MM.1S (cell line): ENCODE measurements at regions not wholly inside any gene's neighbourhood (a gene's known extent, or its start where the extent isn't known, plus 50 kb on each side); places are given as distances from the start of the nearest gene placed in this dataset.

Experiments
- DNase-seq: peaks from one replicate; pipeline ENCODE4 v3.0.0-alpha.2; 2015
- H2AFZ ChIP-seq: fragments of 300-600 bp; sonication (generic); 2 replicates; pipeline ENCODE4 v1.6.0; 2016; ENCODE audit warnings: antibody characterized with exemption, low read length
- H3F3A ChIP-seq: fragments of 300-600 bp; sonication (generic); 2 replicates; pipeline ENCODE4 v1.6.1; 2016; ENCODE audit warnings: mild to moderate bottlenecking, antibody characterized with exemption, low read length, moderate library complexity, mixed read lengths; ENCODE audit not compliant: insufficient read depth
- H3K27ac ChIP-seq: fragments of 300-600 bp; sonication (generic); 2 replicates; pipeline ENCODE4 v1.5.1; 2016; ENCODE audit warnings: mild to moderate bottlenecking, low read length
- H3K27me3 ChIP-seq: fragments of 300-600 bp; sonication (generic); replicated peaks from 2 replicates; pipeline ENCODE4 v1.6.0; 2016; ENCODE audit warnings: low read length; ENCODE audit not compliant: insufficient read depth
- H3K36me3 ChIP-seq: fragments of 300-600 bp; sonication (generic); replicated peaks from 2 replicates; pipeline ENCODE4 v1.6.1; 2016; ENCODE audit warnings: mild to moderate bottlenecking, low read length, mixed read lengths; ENCODE audit not compliant: insufficient read depth
- H3K4me1 ChIP-seq: fragments of 300-600 bp; sonication (generic); 2 replicates; pipeline ENCODE4 v1.6.1; 2016; ENCODE audit warnings: low read length, mixed read lengths
- H3K4me2 ChIP-seq: fragments of 300-600 bp; sonication (generic); 2 replicates; pipeline ENCODE4 v1.6.0; 2016; ENCODE audit warnings: low read depth, low read length
- H3K4me3 ChIP-seq: fragments of 300-600 bp; sonication (generic); 2 replicates; pipeline ENCODE4 v1.5.1; 2016; ENCODE audit warnings: low read length, mixed read lengths
- H3K79me2 ChIP-seq: fragments of 300-600 bp; sonication (generic); 2 replicates; pipeline ENCODE4 v1.6.1; 2016; ENCODE audit warnings: mixed run types, low read length, mixed read lengths
- H3K9ac ChIP-seq: fragments of 300-600 bp; sonication (generic); 2 replicates; pipeline ENCODE4 v1.6.1; 2016; ENCODE audit warnings: low read length, mixed read lengths
- H3K9me2 ChIP-seq: fragments of 300-600 bp; sonication (generic); replicated peaks from 2 replicates; pipeline ENCODE4 v1.6.1; 2016; ENCODE audit warnings: mild to moderate bottlenecking, low read length, mixed read lengths; ENCODE audit not compliant: insufficient read depth
- H3K9me3 ChIP-seq: fragments of 300-600 bp; sonication (generic); replicated peaks from 2 replicates; pipeline ENCODE4 v1.6.1; 2016; ENCODE audit warnings: mild to moderate bottlenecking, low read length, mixed read lengths; ENCODE audit not compliant: insufficient read depth
- H4K20me1 ChIP-seq: fragments of 300-600 bp; sonication (generic); 2 replicates; pipeline ENCODE4 v1.6.1; 2016; ENCODE audit warnings: mild to moderate bottlenecking, low read length, moderate library complexity, mixed read lengths; ENCODE audit not compliant: insufficient read depth
- CTCF ChIP-seq: fragments of 300-600 bp; sonication (generic); IDR thresholded peaks from 2 replicates; pipeline ENCODE4 v1.5.1; 2016; ENCODE audit warnings: antibody characterized with exemption, low read length, mixed read lengths
- EZH2 ChIP-seq: fragments of 300-600 bp; sonication (generic); optimal IDR thresholded peaks from 2 replicates; pipeline ENCODE3; 2017; ENCODE audit warnings: low read depth, mild to moderate bottlenecking, antibody characterized with exemption, low read length, mixed read lengths
- EZH2phosphoT487 ChIP-seq: fragments of 300-600 bp; sonication (generic); IDR thresholded peaks from 2 replicates; pipeline ENCODE4 v1.6.1; 2018; ENCODE audit warnings: antibody characterized with exemption, low read length

DNA sequence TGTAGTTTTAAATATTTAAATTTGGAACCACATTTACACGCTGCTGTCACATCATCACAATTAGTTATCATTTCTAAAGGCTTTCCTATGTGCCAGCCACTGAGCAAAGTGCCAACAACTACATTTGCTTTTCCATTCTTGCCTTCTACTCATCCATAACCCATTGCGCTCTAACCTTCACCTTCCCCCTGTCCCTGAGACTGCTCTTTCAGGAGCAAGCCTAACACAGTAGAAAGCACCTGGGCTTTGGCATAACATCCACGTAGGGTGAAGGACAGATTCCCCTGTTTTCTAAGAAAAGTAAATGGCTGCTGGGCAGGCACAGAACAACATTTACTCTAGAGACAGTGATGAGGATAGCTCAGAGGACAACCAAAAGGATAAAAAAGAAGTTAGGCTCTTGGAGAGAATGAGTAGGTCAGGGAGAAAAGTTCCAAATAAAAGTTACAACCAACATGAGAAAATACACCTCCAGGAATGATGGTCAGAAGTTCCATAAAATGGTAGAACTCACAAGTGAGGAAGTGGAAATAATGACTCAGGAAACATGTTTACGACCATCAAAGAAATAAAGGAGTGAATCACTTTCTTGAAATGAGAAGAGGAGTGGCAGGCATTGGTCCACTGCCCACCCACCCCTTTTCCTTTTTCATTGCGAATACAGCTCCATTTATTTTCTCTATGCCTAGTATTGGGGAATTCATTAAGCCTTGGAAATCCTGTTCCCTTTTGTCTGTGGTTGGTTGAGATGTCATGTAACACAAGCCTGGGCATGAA, 77.2 kb downstream of the PFDN4 start:
- H3K9me3 ChIP-seq: no peaks in the 10 kb centered on the region
- H3K27ac ChIP-seq: no peak overlapping the region
- TF ChIP-seq EZH2 (no peak), EZH2phosphoT487 (no peak), CTCF (no peak)
- no peak overlapping the region for H3K4me2 ChIP-seq
- no peaks in the 10 kb centered on the region for H3K79me2 ChIP-seq
- H3K27me3 ChIP-seq: no peaks in the 10 kb centered on the region
- no peak for DNase-seq
- no peak overlapping the region for H2AFZ ChIP-seq
- H3K4me1 ChIP-seq: no peaks in the 10 kb centered on the region
- no peaks in the 10 kb centered on the region for H4K20me1 ChIP-seq
- no peaks in the 10 kb centered on the region for H3F3A ChIP-seq
- no peak overlapping the region for H3K4me3 ChIP-seq
- H3K9me2 ChIP-seq: no peaks in the 10 kb centered on the region
- H3K9ac ChIP-seq: no peak overlapping the region
- H3K36me3 ChIP-seq: no peaks in the 10 kb centered on the region

GRCh38 chr20:54290636-54291035, 82.7 kb downstream of the PFDN4 start:
- Histone ChIP-seq H3F3A (no peaks in the 10 kb centered on the region), H3K9me2 (no peaks in the 10 kb centered on the region), H3K9me3 (no peaks in the 10 kb centered on the region), H3K27ac (no peak overlapping the region), H3K9ac (no peak overlapping the region), H3K4me2 (no peak overlapping the region), H3K4me1 (no peaks in the 10 kb centered on the region), H2AFZ (no peak overlapping the region), H3K79me2 (no peaks in the 10 kb centered on the region), H3K4me3 (no peak overlapping the region), H4K20me1 (no peaks in the 10 kb centered on the region), H3K36me3 (no peaks in the 10 kb centered on the region), H3K27me3 (no peaks in the 10 kb centered on the region)
- TF ChIP-seq EZH2 (no peak), EZH2phosphoT487 (no peak), CTCF (no peak)
- DNase-seq: no peak

DNA sequence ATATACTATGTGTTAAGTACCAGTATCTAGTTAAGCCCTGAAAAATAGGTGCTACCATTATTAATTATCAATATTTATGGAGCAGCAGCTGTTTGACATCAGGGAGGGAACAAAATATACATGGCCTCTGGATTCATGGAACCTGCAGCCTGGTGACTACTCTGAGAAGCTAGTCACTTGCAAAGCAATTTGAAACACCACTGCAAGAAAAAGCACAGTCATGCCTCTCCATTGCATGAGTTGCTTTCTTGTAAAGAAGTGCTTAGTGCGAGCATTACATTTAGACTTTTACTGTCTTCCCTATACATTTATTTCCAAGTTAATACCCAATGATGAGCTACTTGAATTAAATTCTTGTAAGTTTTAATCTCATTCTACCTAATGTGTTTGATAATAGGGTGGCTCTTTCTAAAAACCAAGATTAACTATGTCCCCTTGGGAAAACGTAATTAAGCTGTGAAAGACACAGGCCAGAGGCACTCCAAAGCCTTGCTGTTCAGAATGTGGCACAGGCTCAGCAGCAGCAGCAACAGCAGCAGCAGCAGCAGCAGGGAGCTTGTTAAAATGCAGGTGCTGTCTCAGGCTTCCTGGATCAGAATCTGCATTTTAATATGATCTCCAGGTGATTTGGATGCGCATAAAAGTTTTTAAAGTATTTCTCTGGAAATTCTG, 83.6 kb downstream of the PFDN4 start:
- Histone ChIP-seq H3F3A (no peaks in the 10 kb centered on the region), H3K79me2 (no peaks in the 10 kb centered on the region), H3K4me1 (no peaks in the 10 kb centered on the region), H3K4me3 (no peak overlapping the region), H3K9me2 (no peaks in the 10 kb centered on the region), H3K9ac (no peak overlapping the region), H2AFZ (no peak overlapping the region), H3K36me3 (no peaks in the 10 kb centered on the region), H4K20me1 (no peaks in the 10 kb centered on the region), H3K4me2 (no peak overlapping the region), H3K27me3 (no peaks in the 10 kb centered on the region), H3K9me3 (no peaks in the 10 kb centered on the region), H3K27ac (no peak overlapping the region)
- TF ChIP-seq EZH2phosphoT487 (no peak), CTCF (no peak), EZH2 (no peak)
- DNase-seq: no peak
